SK-N-SH (cell line): ENCODE measurements at regions not wholly inside any gene's neighbourhood (a gene's known extent, or its start where the extent isn't known, plus 50 kb on each side); places are given as distances from the start of the nearest gene placed in this dataset.

Experiments used
- EP300 ChIP-seq, 2 experiments: IDR thresholded peaks; 2 replicates each; pipeline versions ENCODE4 v1.4.0 to v1.6.1; 2012; ENCODE audit warnings: borderline replicate concordance in 1 of 2, low read depth in 1 of 2, low read length in 1 of 2
- EZH2phosphoT487 ChIP-seq: fragments of 200-600 bp; sonication (generic); IDR thresholded peaks from 2 replicates; pipeline ENCODE4 v1.6.1; 2017; ENCODE audit warnings: low read depth, mixed run types, mild to moderate bottlenecking, antibody characterized with exemption, moderate library complexity, borderline replicate concordance
- POLR2AphosphoS5 ChIP-seq: IDR thresholded peaks from 2 replicates; pipeline ENCODE4 v1.6.1; 2012; ENCODE audit warnings: low read depth, low read length
- SMC3 ChIP-seq: IDR thresholded peaks from 2 replicates; pipeline ENCODE4 v1.6.1; 2012; ENCODE audit warnings: low read depth, low read length, improper control_type of control experiment
- YY1 ChIP-seq: IDR thresholded peaks from 2 replicates; pipeline ENCODE4 v1.4.0; 2012; ENCODE audit warnings: low read depth, mild to moderate bottlenecking
- TF ChIP-seq, protein P1 (sequence below): fragments of 200-600 bp; sonication (generic); IDR thresholded peaks from 2 replicates; pipeline ENCODE4 v1.6.1; 2017; ENCODE audit warnings: antibody characterized with exemption, mild to moderate bottlenecking, moderate library complexity

DNA sequence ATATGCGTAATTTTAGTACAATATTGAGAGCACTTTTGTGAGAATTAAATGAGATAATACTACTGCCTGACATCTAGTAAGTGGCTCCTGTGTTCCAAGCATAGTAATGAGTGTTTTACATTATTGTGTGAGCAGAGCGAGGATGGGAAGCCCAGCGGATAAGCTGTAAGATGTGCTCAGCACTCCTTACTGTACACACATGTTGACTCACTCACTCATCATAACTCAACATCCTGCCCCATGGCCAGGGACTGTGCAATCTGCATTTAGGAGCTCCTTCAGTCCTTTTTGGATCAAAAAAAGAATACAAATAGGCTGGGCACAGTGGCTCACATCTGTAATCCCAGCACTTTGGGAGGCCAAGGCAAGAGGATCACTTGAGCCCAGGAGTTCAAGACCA lies 72.9 kb upstream of the NEBL start:
- TF ChIP-seq YY1 (no peak), EZH2phosphoT487 (no peak), EP300 (IDR thresholded peaks at IDR 0.05; ENCODE audit: borderline replicate concordance in 1 of 2, low read depth in 1 of 2, low read length in 1 of 2) (no peak), POLR2AphosphoS5 (no peak), SMC3 (no peak)
- TF ChIP-seq, protein P1, sequence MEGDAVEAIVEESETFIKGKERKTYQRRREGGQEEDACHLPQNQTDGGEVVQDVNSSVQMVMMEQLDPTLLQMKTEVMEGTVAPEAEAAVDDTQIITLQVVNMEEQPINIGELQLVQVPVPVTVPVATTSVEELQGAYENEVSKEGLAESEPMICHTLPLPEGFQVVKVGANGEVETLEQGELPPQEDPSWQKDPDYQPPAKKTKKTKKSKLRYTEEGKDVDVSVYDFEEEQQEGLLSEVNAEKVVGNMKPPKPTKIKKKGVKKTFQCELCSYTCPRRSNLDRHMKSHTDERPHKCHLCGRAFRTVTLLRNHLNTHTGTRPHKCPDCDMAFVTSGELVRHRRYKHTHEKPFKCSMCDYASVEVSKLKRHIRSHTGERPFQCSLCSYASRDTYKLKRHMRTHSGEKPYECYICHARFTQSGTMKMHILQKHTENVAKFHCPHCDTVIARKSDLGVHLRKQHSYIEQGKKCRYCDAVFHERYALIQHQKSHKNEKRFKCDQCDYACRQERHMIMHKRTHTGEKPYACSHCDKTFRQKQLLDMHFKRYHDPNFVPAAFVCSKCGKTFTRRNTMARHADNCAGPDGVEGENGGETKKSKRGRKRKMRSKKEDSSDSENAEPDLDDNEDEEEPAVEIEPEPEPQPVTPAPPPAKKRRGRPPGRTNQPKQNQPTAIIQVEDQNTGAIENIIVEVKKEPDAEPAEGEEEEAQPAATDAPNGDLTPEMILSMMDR: no peak
